GM12864 (cell line): ENCODE measurements at regions not wholly inside any gene's neighbourhood (a gene's known extent, or its start where the extent isn't known, plus 50 kb on each side); places are given as distances from the start of the nearest gene placed in this dataset.

ENCODE experiments used
- DNase-seq: peaks from one replicate; pipeline ENCODE4 v3.0.0-alpha.2; 2011; ENCODE audit warnings: low read depth
- H3K4me3 ChIP-seq: 2 replicates; pipeline ENCODE4 v1.5.1; 2011; ENCODE audit warnings: mild to moderate bottlenecking, low read depth, low read length, control low read depth
- CTCF ChIP-seq: IDR thresholded peaks from 2 replicates; pipeline ENCODE4 v1.5.1; 2011; ENCODE audit warnings: low read depth, mild to moderate bottlenecking, moderate library complexity, low read length, control low read depth, inconsistent platforms; ENCODE audit errors: missing control alignments

- no peak for DNase-seq
- peak; percentile 17 for TF ChIP-seq CTCF
- no peak overlapping the region for H3K4me3 ChIP-seq
Measured at GRCh38 chr15:94154255-94154654, 77.1 kb upstream of the MCTP2 start.

- no peak overlapping the region for H3K4me3 ChIP-seq
- TF ChIP-seq CTCF, result no peak
- no peak for DNase-seq
Measured at GRCh38 chr15:94145046-94145445, 86.3 kb upstream of the MCTP2 start.

- no peak for TF ChIP-seq CTCF
- H3K4me3 ChIP-seq, result no peak overlapping the region
- DNase-seq, result no peak
Measured at GRCh38 chr15:94141802-94142201, 89.6 kb upstream of the MCTP2 start.

- no peak for DNase-seq
- peak; percentile 29 for TF ChIP-seq CTCF
- no peak overlapping the region for H3K4me3 ChIP-seq
Measured at GRCh38 chr15:94135486-94136147, 95.7 kb upstream of the MCTP2 start.

- no peak overlapping the region for H3K4me3 ChIP-seq
- TF ChIP-seq CTCF, result no peak
- DNase-seq, result no peak
Measured at GRCh38 chr15:94131875-94132274, 99.5 kb upstream of the MCTP2 start.

- DNase-seq, result no peak
- no peak overlapping the region for H3K4me3 ChIP-seq
- TF ChIP-seq CTCF, result no peak
Measured at GRCh38 chr15:94130504-94130903, 100.9 kb upstream of the MCTP2 start.

- no peak for DNase-seq
- no peak overlapping the region for H3K4me3 ChIP-seq
- no peak for TF ChIP-seq CTCF
Measured at GRCh38 chr15:94127006-94127405, 104.4 kb upstream of the MCTP2 start.
